ENCODE measurements at regions not wholly inside any gene's neighbourhood (a gene's known extent, or its start where the extent isn't known, plus 50 kb on each side); places are given as distances from the start of the nearest gene placed in this dataset.

GRCh38 chr15:38879909-38880471, 315.4 kb upstream of the RASGRP1 start:
- ChIA-PET CTCF (no interaction called here), POLR2A (no interaction called here)
- BruUV-seq (replicated peaks) = no TSS peak
- ATAC-seq (no peak), DNase-seq (ENCODE audit: low read depth, low spot score) (no peak)
- no peaks in the 10 kb centered on the region for H3K36me3 ChIP-seq (ENCODE audit: control insufficient read depth, insufficient read depth, low read length)
- H3K9me3 ChIP-seq (ENCODE audit: control insufficient read depth, insufficient read depth, low read depth, low read length) = no peaks in the 10 kb centered on the region
- H3K4me1 ChIP-seq (ENCODE audit: control insufficient read depth, insufficient read depth, low read length) = peaks cover 4% of the 10 kb centered on the region; the same call in 1 of the 2 replicates
- H3K4me3 ChIP-seq (ENCODE audit: low read depth in 2 of 2, low read length in 2 of 2) = no peak overlapping the region
- TF ChIP-seq, protein P1, sequence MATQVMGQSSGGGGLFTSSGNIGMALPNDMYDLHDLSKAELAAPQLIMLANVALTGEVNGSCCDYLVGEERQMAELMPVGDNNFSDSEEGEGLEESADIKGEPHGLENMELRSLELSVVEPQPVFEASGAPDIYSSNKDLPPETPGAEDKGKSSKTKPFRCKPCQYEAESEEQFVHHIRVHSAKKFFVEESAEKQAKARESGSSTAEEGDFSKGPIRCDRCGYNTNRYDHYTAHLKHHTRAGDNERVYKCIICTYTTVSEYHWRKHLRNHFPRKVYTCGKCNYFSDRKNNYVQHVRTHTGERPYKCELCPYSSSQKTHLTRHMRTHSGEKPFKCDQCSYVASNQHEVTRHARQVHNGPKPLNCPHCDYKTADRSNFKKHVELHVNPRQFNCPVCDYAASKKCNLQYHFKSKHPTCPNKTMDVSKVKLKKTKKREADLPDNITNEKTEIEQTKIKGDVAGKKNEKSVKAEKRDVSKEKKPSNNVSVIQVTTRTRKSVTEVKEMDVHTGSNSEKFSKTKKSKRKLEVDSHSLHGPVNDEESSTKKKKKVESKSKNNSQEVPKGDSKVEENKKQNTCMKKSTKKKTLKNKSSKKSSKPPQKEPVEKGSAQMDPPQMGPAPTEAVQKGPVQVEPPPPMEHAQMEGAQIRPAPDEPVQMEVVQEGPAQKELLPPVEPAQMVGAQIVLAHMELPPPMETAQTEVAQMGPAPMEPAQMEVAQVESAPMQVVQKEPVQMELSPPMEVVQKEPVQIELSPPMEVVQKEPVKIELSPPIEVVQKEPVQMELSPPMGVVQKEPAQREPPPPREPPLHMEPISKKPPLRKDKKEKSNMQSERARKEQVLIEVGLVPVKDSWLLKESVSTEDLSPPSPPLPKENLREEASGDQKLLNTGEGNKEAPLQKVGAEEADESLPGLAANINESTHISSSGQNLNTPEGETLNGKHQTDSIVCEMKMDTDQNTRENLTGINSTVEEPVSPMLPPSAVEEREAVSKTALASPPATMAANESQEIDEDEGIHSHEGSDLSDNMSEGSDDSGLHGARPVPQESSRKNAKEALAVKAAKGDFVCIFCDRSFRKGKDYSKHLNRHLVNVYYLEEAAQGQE (IDR thresholded peaks at IDR 0.05; ENCODE audit: insufficient read depth in 1 of 2, low read depth in 2 of 2, low read length in 1 of 2) = no peak
- no peak for TF ChIP-seq CTCF (IDR thresholded peaks at IDR 0.05)
- no peak for TF ChIP-seq TCF7L2 (IDR thresholded peaks at IDR 0.05; ENCODE audit: low read depth, low read length)
- no peak for TF ChIP-seq SIN3A (IDR thresholded peaks at IDR 0.05; ENCODE audit: borderline replicate concordance, insufficient read depth, low read depth, low read length)
- no peak for TF ChIP-seq POLR2AphosphoS5 (IDR thresholded peaks at IDR 0.05; ENCODE audit: low read depth, low read length)
- in situ Hi-C loops (cut with HindIII; ENCODE audit: low pct_unique_long_range_greater_than_20kb, low sequenced_read_pairs) = no loop called here
- H3K27ac ChIP-seq (ENCODE audit: low read length) = no peak overlapping the region; the same call in 1 of the 2 replicates
- H3K27me3 ChIP-seq (ENCODE audit: control insufficient read depth, insufficient read depth, low read length) = no peaks in the 10 kb centered on the region
- intact Hi-C loops (cut with micrococcal nuclease; ENCODE audit: unreplicated experiment) = no loop called here

- in situ Hi-C loops (cut with HindIII; ENCODE audit: low pct_unique_long_range_greater_than_20kb, low sequenced_read_pairs) (no loop called here), intact Hi-C loops (cut with micrococcal nuclease; ENCODE audit: unreplicated experiment) (no loop called here)
- CTCF ChIA-PET = no interaction called here
- Histone ChIP-seq H3K9me3 (ENCODE audit: control insufficient read depth, insufficient read depth, low read depth, low read length) (no peaks in the 10 kb centered on the region), H3K27ac (ENCODE audit: low read length) (no peak overlapping the region), H3K27me3 (ENCODE audit: control insufficient read depth, insufficient read depth, low read length) (no peaks in the 10 kb centered on the region), H3K36me3 (ENCODE audit: control insufficient read depth, insufficient read depth, low read length) (no peaks in the 10 kb centered on the region), H3K4me1 (ENCODE audit: control insufficient read depth, insufficient read depth, low read length) (peaks cover 4% of the 10 kb centered on the region; the same call in 1 of the 2 replicates), H3K4me3 (ENCODE audit: low read depth in 2 of 2, low read length in 2 of 2) (no peak overlapping the region)
- BruUV-seq (replicated peaks) = no TSS peak
- POLR2A ChIA-PET = no interaction called here
- TF ChIP-seq, protein P1 (IDR thresholded peaks at IDR 0.05; ENCODE audit: insufficient read depth in 1 of 2, low read depth in 2 of 2, low read length in 1 of 2) = no peak
- TF ChIP-seq POLR2AphosphoS5 (IDR thresholded peaks at IDR 0.05; ENCODE audit: low read depth, low read length) (no peak), SIN3A (IDR thresholded peaks at IDR 0.05; ENCODE audit: borderline replicate concordance, insufficient read depth, low read depth, low read length) (no peak), CTCF (IDR thresholded peaks at IDR 0.05) (no peak), TCF7L2 (IDR thresholded peaks at IDR 0.05; ENCODE audit: low read depth, low read length) (no peak)
- ATAC-seq (no peak), DNase-seq (ENCODE audit: low read depth, low spot score) (no peak)
These were observed 317.6 kb upstream of the RASGRP1 start for GRCh38 chr15:38882221-38882620.

All from Panc1 (cell line).